HG03039 (cell line): ENCODE measurements at regions not wholly inside any gene's neighbourhood (a gene's known extent, or its start where the extent isn't known, plus 50 kb on each side); places are given as distances from the start of the nearest gene placed in this dataset.
A peak's percentile ranks its signal among the peaks of the same experiment; 100 is the strongest.
"Not testable (repeated sequence)": the region's sequence is repeated elsewhere in the genome, so short reads cannot be mapped to it uniquely, and the experiment has no call there.

ENCODE experiments used
- ATAC-seq: cut with Tn5 transposase; IDR thresholded peaks from one replicate; pipeline ENCODE4 v1.9.1; 2021; ENCODE audit warnings: mild to moderate bottlenecking, moderate library complexity; ENCODE audit not compliant: unreplicated experiment

- not testable (repeated sequence) for ATAC-seq
Measured at GRCh38 chr1:120357046-120357445, 57.8 kb upstream of the NBPF8 start.

GRCh38 chr1:120356170-120356569 is 58.7 kb upstream of the NBPF8 start:
- ATAC-seq: not testable (repeated sequence)

DNA sequence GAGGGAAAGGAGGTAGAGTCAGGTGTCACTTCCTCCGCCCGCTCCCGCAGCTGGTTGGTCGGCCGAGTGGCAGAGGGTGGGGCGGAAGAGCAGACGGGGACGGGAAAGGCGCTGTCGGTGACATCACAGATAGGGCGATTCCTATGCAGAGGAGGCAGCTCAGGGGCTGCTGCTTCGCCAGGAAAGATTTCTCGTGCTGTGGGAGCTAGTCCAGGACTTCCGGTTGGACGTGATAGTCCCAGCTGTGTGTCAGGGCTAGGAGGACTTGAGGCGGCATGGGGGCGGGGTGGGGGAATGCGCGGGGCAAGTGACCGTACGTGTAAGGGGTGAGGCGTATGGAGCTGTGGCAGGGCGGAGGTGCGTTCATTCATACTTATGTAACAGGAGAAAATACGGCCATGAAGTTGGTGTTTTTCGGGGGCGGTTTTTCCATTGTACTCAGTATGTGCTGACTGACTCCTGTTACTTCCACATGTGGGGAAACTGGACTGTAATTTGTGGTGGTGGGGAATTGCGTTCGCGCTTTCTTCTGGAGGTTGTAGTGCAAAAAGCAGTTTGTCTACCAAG is 60.1 kb upstream of the NBPF8 start:
- ATAC-seq: peak; percentile 93

DNA sequence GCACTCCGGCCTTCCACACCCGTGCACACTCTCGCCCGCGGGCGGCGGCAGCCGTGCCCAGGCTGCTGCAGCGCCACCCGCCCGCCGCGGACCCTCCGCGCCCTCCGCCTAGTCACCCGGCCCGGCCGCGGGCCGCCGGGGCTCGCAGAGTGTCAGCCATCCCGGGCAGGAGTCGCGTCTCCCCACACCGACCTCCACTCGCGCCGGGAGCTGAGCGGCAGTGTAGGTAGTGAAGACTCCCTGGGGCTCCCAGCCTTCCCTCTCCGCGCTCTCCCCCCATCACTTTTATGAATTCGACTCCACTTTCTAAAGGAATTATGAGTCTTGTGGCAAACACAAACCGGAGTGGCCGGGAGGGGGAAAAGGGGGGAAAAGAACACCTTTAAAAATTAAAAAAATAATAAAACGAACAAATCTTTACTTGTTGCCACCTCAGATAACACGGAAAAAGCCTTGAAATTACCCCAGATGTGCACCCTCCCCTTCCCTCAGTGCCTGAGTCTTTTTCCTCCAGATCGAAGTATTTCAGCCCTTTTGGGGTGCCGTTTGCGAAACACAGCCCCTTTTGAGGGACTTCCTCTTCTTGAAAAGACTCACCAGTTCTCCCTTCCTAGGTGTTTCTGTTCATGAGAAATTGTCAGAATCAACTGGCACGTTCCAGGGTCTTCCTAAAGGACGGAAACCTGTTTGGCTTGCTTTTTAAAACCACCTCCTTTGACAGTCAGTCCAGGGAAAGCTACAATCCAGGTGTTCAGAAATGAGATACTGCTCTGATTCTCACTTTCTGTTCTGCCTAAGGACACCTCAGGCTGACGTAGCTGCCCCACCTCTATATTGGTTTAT is 72.4 kb upstream of the NBPF8 start:
- not testable (repeated sequence) for ATAC-seq

- ATAC-seq: not testable (repeated sequence)
Measured at GRCh38 chr1:120341756-120342155, 73.1 kb upstream of the NBPF8 start.

GRCh38 chr1:120340838-120341751 is 73.7 kb upstream of the NBPF8 start:
- ATAC-seq: not testable (repeated sequence)

- ATAC-seq: not testable (repeated sequence)
Measured at GRCh38 chr1:120315738-120316137, 99.1 kb upstream of the NBPF8 start.

- not testable (repeated sequence) for ATAC-seq
Measured at GRCh38 chr1:120311930-120312329, 102.9 kb upstream of the NBPF8 start.

DNA sequence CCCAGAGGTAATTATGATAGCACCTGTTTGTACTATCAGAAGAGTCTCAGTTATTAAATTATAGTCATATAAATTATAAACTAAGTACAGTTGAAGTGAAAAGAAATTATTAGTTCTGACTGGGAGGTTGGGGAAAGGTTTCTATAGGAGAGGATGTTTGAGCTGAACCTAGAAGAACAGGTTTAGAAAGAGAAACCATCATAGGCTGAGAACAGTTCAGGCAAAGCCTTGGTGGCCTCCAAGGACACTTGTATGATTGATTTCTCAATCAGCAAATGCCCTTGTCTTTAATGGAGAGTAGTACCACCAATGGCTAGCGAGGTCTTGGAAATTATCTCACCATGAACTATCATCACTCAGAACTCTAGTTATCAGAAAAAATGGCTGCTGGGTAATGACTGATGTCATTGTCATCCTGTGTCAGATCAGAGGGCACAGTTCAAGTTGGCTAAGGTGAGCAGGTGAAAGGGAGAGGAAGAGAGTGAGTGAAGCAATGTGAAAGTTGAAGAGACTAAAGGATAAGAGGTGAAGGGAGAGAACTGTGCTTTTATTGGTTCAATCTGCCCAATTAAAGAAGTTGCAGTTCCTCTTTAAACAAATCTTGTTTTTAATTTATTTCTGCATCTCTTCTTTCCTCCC is 105.8 kb upstream of the NBPF8 start:
- not testable (repeated sequence) for ATAC-seq

DNA sequence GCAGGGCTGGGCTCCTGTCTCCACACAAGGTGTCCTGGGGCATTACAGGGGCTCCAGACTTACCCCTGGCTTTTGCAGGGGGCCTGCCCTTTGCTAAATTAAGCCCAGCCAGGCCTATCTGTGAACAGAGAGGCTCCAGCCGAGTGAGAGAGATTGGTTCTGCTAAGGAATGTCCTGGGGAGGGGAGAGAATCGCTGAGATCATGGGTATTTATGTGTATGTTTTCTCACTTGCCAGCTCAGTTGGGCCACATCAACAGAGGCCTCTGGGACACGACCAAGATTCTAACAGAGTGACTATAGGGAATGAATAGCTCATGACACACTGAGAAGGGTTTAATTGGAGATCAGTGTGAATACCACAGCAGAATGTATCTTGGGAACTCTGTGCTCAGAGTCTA is 109.8 kb upstream of the NBPF8 start:
- ATAC-seq: not testable (repeated sequence)

DNA sequence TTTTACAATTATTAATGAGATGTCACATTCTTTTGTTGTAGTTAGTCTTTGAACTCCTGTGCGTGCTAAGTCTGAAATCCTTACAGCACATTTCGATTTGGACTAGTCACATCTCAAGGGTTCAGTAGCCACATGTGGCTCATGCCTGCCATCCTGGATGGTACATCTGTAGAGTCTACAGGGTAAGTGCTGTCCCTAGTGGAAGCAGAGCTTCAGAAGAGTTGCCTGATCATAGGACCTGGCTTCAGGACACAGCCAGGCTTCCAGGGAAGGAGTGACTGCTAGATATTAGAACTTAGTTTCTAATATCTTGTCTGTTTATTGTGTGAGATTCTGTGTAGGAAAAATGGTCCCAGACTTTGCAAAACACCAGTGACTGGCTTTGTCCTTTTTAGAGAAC is 110.5 kb upstream of the NBPF8 start:
- ATAC-seq: not testable (repeated sequence)

DNA sequence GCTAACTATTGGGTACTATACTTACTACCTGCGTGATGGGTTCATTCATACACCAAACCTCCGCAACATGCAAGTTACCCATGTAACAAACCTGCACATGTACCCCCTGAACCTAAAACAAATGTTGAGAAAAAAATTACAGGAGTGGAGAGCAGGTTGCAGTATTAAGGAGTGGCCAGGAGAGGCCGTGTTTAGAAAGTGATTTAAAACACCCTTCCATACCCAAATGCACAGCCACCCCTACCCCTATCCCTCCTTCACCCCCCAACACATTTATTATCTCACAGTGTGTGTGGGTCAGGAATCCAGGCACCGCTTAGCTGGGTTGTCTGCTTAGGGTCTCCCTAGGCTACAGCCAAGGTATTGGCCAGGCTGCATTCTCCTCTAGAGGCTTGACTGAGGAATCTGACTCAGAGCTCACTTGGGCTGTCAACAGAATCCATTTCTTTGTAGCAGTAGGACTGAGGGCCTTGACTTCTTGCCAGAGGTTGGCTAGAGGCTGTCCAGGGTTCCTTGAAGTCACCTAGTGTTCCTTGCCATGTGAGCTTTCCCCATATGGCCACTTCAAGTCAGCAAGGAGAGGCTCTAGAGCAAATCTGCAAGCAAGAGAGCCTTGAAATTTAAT is 115.3 kb upstream of the NBPF8 start:
- ATAC-seq: not testable (repeated sequence)

DNA sequence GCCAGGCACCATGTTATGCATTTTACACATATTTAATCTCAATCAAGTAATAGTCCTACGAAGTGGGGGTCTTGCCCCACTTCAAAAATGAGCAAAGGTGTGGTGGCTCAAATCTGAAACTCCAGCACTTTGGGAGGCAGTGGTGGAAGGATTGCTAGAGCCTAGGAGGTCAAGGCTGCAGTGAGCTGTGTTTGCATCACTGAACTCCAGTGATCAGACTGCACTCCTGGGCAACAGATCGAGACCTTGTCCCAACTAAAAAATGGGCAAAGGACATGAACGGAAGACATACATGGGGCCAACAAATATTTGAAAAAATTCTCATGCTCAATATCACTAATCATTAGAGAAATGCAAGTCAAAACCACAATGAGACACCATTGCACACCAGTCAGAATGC is 116.3 kb upstream of the NBPF8 start:
- not testable (repeated sequence) for ATAC-seq

DNA sequence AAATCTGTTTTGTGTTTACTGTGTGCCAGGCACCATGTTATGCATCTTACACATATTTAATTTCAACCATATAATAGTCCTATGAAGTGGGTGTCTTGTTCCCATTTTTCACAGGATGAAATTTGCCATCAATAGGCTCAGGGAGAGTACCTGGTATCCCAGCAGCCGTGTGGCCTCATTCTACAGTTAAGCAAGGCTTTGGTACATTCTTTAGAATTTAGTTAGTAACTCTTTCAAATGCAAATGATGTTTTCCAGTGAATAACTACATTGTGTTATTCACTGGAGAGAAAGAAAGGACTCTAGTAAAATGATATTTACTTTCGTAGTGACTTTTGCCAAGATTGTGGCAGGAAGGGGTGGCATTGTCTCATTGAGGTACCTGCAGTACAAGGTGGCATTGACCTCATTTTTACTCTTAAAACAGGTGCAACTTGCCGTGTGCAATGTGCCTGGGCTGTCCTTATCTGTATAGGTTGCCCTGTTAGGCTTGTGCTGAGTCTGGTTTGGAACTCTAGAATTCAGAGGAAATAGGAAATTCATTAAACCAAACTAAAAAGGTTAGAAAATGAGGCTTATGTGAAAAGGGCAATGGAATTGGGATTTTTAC is 117.4 kb upstream of the NBPF8 start:
- not testable (repeated sequence) for ATAC-seq

- not testable (repeated sequence) for ATAC-seq
Measured at GRCh38 chr1:120290105-120290504, 113.8 kb upstream of the SEC22B start.

DNA sequence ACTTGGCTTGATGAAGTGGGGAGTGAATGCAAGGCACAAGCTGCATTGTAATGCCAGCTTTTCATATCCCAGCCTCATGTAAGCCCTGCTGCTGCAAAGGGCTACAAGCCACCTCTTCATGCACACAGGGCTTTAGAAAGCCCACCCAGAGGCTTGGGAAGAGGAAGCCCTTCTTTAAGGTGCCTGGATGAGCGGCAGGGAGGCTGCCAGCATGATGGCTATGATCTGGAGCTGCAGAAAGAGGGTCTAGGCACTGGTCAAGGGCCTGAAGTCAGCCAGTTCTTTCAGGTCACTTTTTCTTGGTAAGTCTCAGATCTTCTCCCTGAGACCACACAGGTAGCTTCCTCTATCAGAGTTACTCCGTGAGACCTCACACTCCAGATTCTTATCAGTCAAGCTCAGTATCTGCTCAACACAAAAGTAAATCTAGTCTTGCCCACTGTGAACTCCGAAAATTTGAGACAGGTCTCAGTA is 113.3 kb upstream of the SEC22B start:
- ATAC-seq: not testable (repeated sequence)

DNA sequence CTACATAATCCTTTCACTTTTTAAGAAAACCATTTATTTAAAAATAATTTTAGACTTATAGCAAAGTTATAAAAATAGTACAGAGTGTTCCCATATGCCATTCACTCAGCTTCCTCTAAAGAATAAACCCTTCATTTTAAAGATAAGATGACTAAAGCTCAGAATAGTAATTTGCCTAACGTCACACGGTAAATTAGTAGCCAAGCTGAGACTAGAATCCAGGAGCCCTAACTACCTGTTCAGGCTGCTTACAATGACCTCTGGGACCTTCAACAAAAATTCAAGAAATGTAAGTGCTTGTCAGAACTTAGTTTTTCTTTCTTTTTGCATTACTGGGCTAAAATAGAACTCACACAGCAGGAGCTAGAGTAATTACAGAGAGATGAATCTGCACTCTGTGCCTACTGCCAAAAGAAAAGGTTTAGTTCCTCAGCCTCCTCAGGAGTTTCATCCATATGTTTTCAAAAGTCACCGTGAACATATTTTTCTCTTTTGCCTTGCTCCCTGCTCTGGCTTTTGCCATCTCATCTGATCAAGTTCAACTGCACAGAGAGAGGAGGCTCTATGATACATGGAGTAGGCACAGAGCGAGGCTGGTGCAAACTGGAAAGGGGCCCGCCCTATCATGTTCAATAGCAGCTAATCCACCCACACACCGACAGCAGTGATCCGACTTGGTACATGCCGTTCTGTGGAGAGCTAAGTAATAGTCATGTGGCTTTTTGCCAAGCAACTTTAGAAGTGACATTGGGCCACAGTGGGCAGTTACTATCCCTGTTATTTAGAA is 112.7 kb upstream of the SEC22B start:
- ATAC-seq: not testable (repeated sequence)

DNA sequence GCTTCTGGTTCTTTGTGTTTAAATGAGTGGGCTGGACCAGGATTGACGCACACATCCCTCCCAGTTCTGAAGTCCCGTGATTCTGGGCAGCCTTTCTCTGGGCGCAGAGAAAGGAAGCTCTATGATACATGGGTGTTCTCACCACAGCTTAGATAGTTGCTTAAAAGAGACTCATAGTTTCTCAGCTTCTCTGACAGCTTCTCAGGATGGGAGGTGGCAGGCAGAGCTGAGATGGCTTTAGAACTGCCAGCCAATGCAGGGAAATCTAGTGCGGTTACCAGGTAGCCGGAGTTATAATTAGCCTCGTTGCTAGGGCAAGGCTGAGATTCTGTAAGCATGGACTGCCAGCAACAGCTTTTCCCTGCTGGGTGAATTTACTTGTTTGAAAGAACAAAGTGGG is 111.8 kb upstream of the SEC22B start:
- not testable (repeated sequence) for ATAC-seq
